G401 (cell line): ENCODE measurements at regions not wholly inside any gene's neighbourhood (a gene's known extent, or its start where the extent isn't known, plus 50 kb on each side); places are given as distances from the start of the nearest gene placed in this dataset.
"Not testable (repeated sequence)": the region's sequence is repeated elsewhere in the genome, so short reads cannot be mapped to it uniquely, and the experiment has no call there.

Experiments used
- DNase-seq: peaks from one replicate; pipeline ENCODE4 v3.0.0-alpha.2; 2015; ENCODE audit warnings: low spot score
- in situ Hi-C: cut with HindIII; loops from 2 replicates; pipeline ENCODE4 v1.10.0; 2016; ENCODE audit warnings: low sequenced_read_pairs, mixed read lengths

DNA sequence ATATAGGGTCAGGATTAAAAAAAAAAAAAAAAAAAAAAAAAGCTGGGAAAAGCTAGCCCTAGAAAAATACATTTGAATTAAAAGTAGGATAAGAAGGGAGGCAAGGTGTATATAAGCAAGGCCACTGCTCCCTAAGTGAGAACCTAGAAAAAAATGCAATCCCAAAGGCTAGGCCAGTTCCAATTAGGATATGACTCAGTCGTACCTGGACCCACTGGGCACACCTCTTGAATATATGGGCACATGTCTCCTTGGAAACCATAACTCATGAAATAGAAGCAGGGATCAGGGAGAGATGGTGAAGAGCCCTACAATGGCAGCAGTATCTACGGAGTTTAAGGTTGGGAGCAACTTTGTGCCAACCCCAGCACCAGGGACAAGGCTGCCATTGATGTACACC, 314.1 kb upstream of the IL12A start:
- DNase-seq, result no peak
- in situ Hi-C loops, result no loop called here

DNA sequence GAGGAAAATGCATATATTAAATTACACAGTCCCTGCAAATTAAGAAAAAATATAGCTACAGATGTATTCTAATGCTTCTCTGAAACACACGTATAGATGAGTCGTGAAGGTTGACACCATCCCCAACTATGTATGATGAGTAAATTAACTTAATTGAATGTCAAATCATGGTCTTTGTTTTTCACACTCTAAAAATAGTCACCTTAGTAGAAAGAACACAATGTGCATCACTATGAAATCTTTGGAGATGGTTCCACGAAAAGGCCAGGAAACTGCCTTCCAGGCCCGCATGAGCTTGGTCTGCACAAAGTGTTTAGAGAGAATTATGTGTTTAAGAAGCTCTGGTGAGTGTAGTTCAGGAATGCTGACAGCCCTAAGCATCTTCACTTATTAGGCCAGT, 313.4 kb upstream of the IL12A start:
- in situ Hi-C loops, result no loop called here
- no peak for DNase-seq

DNA sequence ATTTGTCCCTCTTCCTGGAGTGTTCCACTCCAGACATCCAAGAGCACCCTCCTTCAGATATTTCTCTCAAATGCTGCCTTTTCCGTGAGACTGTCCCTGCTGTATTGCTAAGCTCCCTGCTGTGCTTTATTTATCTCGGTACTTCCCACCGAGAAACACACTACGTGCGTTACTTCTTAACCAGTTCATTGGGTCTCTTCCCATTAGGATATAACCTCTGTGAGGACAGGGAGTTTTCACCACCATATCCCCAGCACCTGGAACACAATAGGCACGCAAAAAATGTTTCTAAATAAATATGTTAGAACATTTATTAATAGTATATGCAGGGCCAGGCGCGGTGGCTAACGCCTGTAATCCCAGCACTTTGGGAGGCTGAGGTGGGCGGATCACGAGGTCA, 308.7 kb upstream of the IL12A start:
- no peak for DNase-seq

DNA sequence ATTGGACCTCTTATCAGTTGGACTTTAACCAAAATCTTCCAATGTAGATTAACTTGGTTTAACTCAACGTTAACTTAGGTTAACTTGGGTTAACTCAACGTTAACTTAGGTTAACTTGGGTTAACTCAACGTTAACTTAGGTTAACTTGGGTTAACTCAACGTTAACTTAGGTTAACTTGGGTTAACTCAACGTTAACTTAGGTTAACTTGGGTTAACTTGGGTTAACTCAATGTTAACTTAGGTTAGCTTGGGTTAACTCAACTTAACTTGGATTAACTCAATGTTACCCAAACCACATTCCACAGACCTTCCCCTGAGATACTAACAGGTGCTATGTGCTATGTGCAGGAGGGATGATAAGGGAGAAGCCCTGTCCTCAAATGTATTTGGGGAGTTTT, 306.9 kb upstream of the IL12A start:
- in situ Hi-C loops, DNase-seq: not testable (repeated sequence)

More for the DNA sequence above, 308.7 kb upstream of the IL12A start:
- in situ Hi-C loops, result no loop called here

DNA sequence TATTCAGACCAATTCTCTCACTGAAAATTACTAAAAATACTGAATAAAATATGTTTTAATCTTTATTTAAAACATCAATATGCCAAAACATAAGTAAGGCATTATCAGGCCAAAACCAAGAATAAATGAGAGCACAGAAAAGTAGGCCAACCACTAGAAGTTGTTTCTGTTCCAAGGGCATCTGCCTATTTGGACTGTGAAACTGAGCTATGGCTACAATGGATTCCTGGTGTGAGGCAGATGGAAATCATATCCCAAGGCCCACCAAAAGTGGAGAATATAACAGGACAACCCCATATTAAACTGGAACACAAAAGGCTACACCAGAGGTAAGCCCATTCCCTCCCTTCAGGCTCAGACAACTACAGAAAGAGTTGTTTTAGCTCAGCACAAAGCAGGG, 302.8 kb upstream of the IL12A start:
- DNase-seq, result peak; percentile 91
- in situ Hi-C loops, result no loop called here

DNA sequence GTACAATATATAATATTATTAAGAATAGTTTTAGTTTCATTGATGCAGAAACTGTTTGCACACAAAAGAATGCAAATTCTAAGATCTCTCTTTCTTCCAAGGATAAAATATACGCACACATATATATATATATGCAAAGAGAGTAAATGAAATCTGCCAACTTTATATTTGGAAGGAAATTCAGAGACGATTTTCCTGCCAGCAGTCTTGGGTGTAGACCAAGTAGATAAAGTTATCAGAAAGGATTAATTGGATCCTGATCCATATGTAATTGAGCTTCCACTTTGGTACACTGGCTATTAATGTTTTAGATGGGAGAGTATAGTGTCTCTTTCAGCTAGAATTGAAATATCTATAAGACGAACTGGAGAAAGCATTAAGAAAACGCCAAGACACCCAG, 295.4 kb upstream of the IL12A start:
- DNase-seq, result no peak
- in situ Hi-C loops, result no loop called here

DNA sequence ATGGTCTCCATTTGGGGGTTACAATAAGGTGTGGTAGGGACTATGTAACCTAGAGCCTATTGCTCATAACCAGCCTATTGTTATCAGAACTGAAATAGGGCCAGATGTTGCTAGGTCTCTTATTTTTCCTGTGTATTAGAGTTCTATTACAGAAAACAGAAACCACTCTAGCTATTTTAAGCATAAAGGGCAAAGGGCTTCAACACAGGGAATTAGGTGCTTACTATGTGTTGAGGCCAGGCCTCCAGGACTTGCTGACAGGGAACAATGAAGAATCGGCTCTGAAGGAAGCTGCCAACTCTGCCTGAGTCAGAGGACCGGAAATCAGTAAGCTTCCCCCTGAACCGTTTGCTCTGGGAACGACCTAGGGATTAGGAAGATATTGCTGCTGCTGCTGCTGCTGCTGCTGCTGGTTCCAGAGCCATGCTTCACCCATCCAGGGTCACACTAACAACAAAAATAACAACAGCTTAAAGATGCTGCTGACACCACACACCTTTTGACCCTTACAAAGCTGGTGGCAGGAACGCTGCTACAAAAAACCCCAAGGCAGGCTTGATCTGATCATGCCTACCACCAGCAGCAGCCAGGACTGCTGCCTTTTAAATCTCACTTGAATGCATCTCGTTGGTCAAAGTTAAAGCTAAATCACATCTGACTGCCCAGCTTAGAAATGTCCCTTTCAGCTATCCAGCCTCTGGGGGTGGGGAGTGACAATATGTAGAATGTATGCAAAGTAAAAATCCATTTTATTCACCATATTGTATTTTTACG, 276.9 kb upstream of the IL12A start:
- no peak for DNase-seq
- in situ Hi-C loops, result no loop called here

DNA sequence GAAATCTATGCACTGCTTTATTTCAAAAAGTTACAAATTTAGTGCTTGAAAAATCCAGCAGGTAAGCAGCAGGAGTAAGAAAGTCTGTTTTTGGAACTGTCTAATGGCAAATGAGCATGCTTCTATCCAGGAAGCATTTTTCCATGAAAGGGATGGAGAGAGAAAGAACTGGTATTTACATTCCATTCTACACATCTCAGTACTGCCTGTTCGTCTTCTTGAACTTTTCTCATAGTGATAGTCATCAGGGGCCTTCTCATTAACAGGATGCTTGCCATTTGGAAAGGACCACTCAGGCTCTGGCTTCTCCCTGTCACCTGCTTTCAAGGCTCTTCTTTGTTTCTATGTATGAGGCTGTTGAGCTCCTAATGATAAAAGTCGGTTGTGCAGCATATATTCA, 267.3 kb upstream of the IL12A start:
- in situ Hi-C loops, result no loop called here
- DNase-seq, result no peak

DNA sequence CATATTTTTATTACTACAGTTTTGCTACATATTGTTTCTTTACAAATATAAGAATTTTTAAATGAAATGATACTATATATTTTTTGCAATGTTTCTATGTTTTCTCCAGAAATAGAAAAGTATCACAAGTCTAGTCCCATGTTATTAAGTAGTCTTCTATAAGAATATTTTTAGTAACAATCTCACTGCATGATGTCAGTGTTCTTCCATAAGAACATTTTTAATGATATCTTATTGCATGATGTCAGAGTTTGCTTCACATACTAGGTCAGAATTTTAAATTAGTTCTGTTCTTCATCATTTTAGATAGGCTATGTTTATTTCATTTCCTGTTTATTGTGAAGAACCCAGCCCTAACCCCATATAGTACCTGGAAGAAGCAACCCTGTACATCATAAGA, 265.3 kb upstream of the IL12A start:
- DNase-seq, result no peak
- in situ Hi-C loops, result no loop called here

DNA sequence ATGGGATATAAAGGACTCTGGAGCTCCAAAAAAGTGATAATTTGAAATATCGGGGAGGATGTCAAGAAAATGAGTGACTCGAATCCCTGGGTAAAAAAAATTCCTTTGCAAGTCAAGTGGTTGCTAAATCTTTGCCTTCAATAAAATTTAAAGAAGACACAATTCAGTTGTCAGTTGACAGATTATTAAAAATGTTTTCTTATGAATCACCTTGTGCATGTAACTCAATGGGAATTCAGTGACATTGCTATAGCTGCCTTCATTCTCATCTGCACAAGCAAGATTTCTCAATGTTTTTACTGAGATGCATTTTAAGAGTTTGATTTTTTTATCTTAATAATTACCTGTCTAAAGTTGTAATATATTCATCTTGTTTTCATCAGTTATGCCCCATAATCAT, 264.0 kb upstream of the IL12A start:
- in situ Hi-C loops, result no loop called here

DNA sequence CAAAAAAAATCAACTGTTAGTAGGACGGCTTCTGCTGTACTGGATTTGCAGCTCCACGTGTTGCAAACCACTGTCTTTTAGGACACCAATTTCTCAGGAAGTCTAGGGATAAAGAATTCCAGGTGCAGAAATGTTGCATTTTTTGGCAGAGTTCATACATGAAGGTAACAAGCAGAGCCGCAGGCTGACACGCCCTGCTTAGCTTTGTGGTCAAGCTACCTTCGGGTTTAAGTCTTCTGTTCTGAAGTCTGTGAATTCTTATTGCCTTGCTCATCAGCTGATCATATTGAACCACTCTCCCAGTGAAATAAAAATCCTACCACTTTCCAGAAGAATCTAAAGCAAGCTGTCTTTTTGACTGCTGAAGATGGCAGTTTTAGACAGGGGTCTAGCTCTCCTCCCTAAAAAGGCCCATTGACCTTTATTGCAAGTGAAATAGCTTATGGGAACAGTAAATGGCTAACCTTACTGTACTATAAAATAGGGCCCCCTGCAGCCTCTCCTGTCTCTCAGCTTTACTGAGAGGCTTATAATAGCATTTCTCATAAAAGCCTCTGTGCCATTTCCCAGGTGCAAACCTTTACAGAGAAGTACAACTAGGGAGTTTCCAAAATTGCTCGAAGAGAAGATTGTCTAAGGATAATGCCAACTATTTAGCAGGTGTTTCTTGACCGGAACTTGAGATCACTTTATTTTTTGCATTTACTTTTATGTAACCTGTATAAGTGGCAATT, 262.2 kb upstream of the IL12A start:
- in situ Hi-C loops, result no loop called here
- DNase-seq, result no peak

More for the DNA sequence above, 264.0 kb upstream of the IL12A start:
- DNase-seq, result no peak

DNA sequence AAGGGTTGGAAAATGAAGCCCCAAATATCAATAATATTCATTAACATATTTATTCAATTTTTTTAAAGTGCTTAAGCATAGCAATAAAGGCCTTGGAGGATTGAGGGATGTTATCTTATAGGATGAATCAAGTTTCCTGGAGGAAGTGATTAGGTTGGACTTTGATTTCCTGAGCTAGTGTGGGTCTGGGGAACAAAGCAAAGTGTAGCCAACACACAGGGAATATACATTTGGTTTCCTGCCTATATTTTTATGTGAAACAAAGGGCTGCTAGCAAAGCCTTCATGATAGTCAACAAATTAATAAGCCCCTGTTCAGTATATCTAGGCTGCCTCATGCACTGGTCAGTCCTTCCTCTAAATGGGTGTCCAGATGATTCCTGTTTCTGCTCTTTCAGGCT, 261.1 kb upstream of the IL12A start:
- in situ Hi-C loops, result no loop called here
- DNase-seq, result no peak

DNA sequence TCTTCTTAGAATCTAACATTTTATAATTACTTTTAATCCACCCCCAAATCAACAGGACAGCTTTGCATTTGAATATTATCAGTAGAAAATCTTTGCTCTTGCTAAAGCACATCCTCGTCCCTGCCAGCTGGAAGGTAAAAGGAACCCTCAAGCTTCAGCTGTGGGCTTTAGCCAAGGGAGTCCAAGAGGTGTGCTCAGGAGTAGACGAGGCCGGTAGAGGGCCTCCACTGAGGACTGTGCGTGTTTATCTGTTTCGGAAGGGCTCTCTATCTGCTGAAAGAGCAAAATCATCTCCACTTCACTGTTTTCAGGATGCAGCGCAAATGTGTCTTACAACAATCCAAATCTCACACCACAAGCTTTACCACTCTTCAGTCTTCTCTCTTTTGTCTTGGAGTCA, 257.4 kb upstream of the IL12A start:
- in situ Hi-C loops, result no loop called here

DNA sequence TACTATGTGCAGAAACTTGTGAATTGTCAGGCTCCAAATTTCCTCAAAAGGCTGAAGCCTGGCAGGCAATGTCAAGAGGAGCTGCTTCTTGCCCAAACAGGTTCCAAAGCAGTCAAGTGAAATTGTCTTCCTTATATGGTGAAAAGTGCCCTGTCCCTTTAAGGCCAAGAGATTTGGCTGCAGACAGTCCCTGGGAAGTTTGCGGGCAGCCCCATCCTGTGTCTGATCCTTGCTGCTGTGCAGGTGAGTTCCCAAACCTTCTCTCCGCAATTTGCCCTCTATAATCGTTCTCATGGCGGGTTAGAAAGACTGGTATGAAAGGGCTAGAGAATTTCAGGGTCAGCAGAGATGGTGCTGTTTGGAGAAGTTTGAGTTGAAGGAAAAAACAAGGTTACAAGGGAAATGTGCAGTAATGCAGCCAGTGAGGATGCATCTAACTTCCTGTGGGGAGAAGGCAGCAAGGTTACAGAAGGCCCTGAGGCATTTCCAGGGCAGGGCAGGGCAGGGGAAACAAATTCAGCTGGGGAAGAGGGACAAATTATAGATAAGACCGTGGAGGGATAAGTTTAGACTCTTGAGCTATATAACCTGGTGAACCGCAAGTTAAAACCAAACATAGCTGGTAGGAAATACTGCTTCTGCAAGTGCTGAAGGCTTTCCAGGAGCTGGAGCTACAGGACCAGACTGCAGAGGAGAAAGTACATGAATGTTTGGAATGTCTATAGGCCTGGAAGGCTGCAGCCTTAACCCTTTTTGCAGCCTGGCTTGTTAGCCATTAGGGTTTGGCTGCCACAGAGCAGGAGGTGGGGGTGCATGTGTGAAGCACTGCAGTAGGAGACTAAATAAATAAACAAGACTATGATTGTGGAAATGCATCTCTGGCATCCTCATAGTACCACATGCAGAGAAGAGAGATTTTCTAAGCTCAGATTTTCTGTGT, 256.2 kb upstream of the IL12A start:
- in situ Hi-C loops, result no loop called here
- DNase-seq, result peak; percentile 52

More for the DNA sequence above, 257.4 kb upstream of the IL12A start:
- peak; percentile 13 for DNase-seq

DNA sequence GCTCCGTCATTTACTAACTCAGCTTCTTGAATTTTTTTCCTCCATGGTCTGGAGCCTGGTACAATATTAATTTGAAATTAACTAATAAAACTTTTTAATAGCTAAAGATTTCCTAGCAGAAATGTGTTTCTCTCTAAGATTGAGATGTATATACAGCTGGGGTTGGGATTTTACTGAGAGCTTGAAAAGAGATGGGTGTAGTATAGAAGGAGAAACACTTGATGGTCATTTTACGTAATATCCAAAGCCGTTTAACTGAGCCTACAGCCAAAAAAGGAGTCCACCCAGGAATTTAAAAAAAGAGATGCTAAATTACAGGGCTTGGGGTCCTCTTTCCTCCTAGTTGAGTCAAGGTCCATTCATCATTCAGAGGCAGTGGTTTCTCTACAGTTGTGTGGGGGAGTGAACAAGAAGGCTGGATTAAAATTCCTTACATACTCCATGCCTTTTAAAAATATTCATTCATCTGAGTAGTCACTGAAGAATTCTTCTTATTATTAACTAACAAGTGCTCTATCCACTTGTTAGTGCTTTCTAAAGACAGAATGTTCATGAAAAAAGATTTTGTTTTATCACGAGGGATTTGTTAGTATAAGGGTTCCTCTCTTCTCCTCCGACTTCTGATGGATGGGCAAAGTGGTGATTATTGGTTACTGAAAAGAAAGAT, 255.3 kb upstream of the IL12A start:
- in situ Hi-C loops, result no loop called here
- peak; percentile 12 for DNase-seq

DNA sequence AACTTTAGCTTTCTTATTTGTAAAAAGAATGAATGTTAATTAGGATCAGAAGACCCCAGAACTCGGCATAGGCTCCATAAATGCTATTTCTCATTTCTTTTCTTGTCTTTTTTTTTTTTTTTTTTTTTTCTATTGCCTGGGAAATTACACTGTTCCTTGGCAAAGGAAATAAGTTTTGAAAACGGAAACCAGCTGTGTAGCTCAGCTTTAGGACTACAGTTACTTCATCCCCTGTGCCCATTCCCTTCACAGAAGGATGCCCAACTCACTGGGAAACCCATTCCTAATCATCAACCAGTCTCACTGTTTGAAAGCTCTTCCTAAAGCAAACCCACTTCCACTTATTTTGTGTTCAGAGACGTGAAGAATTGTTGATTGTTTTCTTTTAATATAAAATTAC, 254.0 kb upstream of the IL12A start:
- in situ Hi-C loops, result no loop called here

DNA sequence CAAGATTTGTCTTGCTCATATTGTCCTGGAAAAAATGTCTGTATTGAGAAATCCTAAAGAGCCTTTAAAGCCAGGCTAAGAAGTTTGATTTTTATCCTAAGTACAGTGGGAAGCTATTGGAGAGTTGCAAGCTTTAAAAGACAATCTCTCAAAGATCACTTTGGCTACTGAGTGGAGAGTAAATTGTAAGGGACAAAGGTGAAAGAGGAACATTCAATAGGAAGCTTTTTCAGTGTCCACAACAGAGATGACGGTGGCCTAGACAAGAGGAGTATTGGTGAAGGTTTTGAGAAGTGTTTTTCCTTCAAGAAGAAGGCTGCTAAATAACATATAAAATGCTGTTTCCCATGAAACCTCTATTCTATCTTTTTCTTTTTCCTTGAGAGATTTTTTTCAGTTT, 249.5 kb upstream of the IL12A start:
- in situ Hi-C loops, result no loop called here
- DNase-seq, result no peak

More for the DNA sequence above, 254.0 kb upstream of the IL12A start:
- no peak for DNase-seq

DNA sequence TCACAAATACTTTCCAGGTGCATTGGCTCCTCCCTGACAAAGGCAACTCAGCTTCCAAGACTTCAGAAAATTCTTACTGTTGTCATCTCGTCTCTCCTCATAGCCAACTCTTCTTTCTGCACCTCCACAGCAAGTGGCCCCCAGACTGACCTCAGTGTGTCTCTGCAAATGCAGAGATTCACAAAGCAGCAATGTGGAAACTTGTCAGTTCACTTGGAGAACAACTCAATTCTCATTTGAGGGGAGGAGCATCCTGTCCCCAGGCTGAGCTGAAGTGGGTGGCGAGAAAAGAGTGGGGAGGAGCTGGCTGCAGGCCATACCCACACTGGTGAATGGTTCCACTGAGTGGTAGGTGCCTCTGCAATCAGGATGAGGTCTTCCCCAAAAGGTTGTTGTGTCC, 248.7 kb upstream of the IL12A start:
- in situ Hi-C loops, result no loop called here
- DNase-seq, result no peak

DNA sequence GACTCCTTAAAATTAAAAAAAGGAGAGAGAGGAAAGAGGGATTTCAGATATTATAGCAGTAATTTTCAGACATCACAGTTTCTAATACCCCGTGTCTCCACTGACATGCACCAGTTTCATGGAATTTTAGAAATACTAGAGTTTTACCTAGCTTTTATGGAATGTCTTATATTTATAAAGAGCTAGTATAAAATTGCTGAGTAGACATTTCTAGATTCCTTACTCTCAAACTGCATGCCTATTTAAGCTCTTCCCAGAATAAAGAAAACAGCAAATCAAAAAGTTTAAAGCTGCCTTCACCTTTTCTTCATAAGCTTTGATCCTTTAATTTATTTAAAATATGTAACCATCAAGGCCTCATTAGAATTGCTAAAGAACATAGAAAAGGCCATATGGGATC, 247.4 kb upstream of the IL12A start:
- DNase-seq, result no peak
- in situ Hi-C loops, result no loop called here
